ENCODE measurements at regions not wholly inside any gene's neighbourhood (a gene's known extent, or its start where the extent isn't known, plus 50 kb on each side); places are given as distances from the start of the nearest gene placed in this dataset.

GRCh38 chrX:95059909-95060308 is 1385.9 kb downstream of the FAM133A start:
- no peak overlapping the region for H3K4me3 ChIP-seq (ENCODE audit: control insufficient read depth, low read depth, low read length)
- TF ChIP-seq CTCF (IDR thresholded peaks at IDR 0.05; ENCODE audit: control insufficient read depth, insufficient read depth, low read depth, low read length, missing control alignments), result no peak
- DNase-seq (ENCODE audit: low read depth), result no peak

GRCh38 chrX:95063554-95063953 is 1389.5 kb downstream of the FAM133A start:
- no peak for TF ChIP-seq CTCF (IDR thresholded peaks at IDR 0.05; ENCODE audit: control insufficient read depth, insufficient read depth, low read depth, low read length, missing control alignments)
- no peak for DNase-seq (ENCODE audit: low read depth)
- no peak overlapping the region for H3K4me3 ChIP-seq (ENCODE audit: control insufficient read depth, low read depth, low read length)

- TF ChIP-seq CTCF (IDR thresholded peaks at IDR 0.05; ENCODE audit: control insufficient read depth, insufficient read depth, low read depth, low read length, missing control alignments), result no peak
- no peak for DNase-seq (ENCODE audit: low read depth)
- no peak overlapping the region for H3K4me3 ChIP-seq (ENCODE audit: control insufficient read depth, low read depth, low read length)
Measured at GRCh38 chrX:95065151-95065550, 1391.1 kb downstream of the FAM133A start.

- TF ChIP-seq CTCF (IDR thresholded peaks at IDR 0.05; ENCODE audit: control insufficient read depth, insufficient read depth, low read depth, low read length, missing control alignments), result peak; percentile 17
- no peak overlapping the region for H3K4me3 ChIP-seq (ENCODE audit: control insufficient read depth, low read depth, low read length)
- DNase-seq (ENCODE audit: low read depth), result no peak
Measured at GRCh38 chrX:95071052-95071451, 1397.0 kb downstream of the FAM133A start.

- DNase-seq (ENCODE audit: low read depth), result no peak
- H3K4me3 ChIP-seq (ENCODE audit: control insufficient read depth, low read depth, low read length), result no peak overlapping the region
- TF ChIP-seq CTCF (IDR thresholded peaks at IDR 0.05; ENCODE audit: control insufficient read depth, insufficient read depth, low read depth, low read length, missing control alignments), result no peak
Measured at GRCh38 chrX:95071621-95072020, 1397.6 kb downstream of the FAM133A start.

GRCh38 chrX:95076449-95076848 is 1402.4 kb downstream of the FAM133A start:
- no peak for DNase-seq (ENCODE audit: low read depth)
- H3K4me3 ChIP-seq (ENCODE audit: control insufficient read depth, low read depth, low read length), result no peak overlapping the region
- TF ChIP-seq CTCF (IDR thresholded peaks at IDR 0.05; ENCODE audit: control insufficient read depth, insufficient read depth, low read depth, low read length, missing control alignments), result peak; percentile 62

GRCh38 chrX:95101851-95102390 is 1427.9 kb downstream of the FAM133A start:
- H3K4me3 ChIP-seq (ENCODE audit: control insufficient read depth, low read depth, low read length), result no peak overlapping the region
- no peak for TF ChIP-seq CTCF (IDR thresholded peaks at IDR 0.05; ENCODE audit: control insufficient read depth, insufficient read depth, low read depth, low read length, missing control alignments)
- no peak for DNase-seq (ENCODE audit: low read depth)
